Ovary (tissue), 7 donors: ENCODE measurements at regions not wholly inside any gene's neighbourhood (a gene's known extent, or its start where the extent isn't known, plus 50 kb on each side); places are given as distances from the start of the nearest gene placed in this dataset.

Experiments
- DNase-seq, 5 donors: peaks; one replicate each; pipeline ENCODE4 v3.0.0-alpha.2; 2019 to 2020
- H3K27ac ChIP-seq, 2 donors: fragments of 200-600 bp; one replicate each; pipeline versions ENCODE4 v1.5.1 to v1.8.0; 2019 to 2022
- H3K27me3 ChIP-seq: fragments of 200-600 bp; one replicate; pipeline ENCODE4 v1.8.0; 2022
- H3K36me3 ChIP-seq: fragments of 200-600 bp; sonication (generic); one replicate; pipeline ENCODE4 v1.5.1; 2019
- H3K4me1 ChIP-seq: one replicate; pipeline ENCODE4 v1.8.1; 2013; ENCODE audit warnings: mild to moderate bottlenecking, moderate library complexity; ENCODE audit not compliant: insufficient read depth
- H3K4me3 ChIP-seq: fragments of 200-600 bp; sonication (generic); one replicate; pipeline ENCODE4 v1.5.1; 2017
- H3K9me3 ChIP-seq, 2 donors: fragments of 200-600 bp in 1 of 2; sonication (generic) in 1 of 2; one replicate each; pipeline versions ENCODE4 v1.5.1 to v1.8.1; 2013 to 2019; ENCODE audit warnings: mild to moderate bottlenecking in 1 of 2, moderate library complexity in 1 of 2
- CTCF ChIP-seq, 3 donors: fragments of 450-650 bp in 2 of 3; fragments of 200-600 bp in 1 of 3; IDR thresholded peaks; one replicate each; pipeline versions ENCODE4 v1.5.1 to v1.8.0; 2016 to 2022; ENCODE audit warnings: antibody characterized with exemption in 3 of 3, mild to moderate bottlenecking in 1 of 3
- EP300 ChIP-seq: sonication (generic); formaldehyde crosslinking; IDR thresholded peaks from one replicate; pipeline ENCODE4 v1.6.1; 2017; ENCODE audit warnings: antibody characterized with exemption
- POLR2A ChIP-seq: fragments of 450-650 bp; IDR thresholded peaks from one replicate; pipeline ENCODE4 v1.6.1; 2017; ENCODE audit warnings: antibody characterized with exemption, mild to moderate bottlenecking, moderate library complexity
- WGBS, 3 donors: extraction: QIAGEN DNeasy Blood & Tissue Kit in 1 of 3; methylation state at CpG; one replicate each; pipeline versions ENCODE4 v1.1.5 to v1.1.7; 2013 to 2017; 5-methylcytosine and 5-hydroxymethylcytosine counted together
- intact Hi-C, 4 donors: fragments of 100-400 bp; cut with DNase I; formaldehyde crosslinking; loops; one replicate each; pipeline versions ENCODE4 v1.11.0 to v1.15.1; 2022 to 2023
- donor health status: DM: no; HTN: no; CAD: no; lungs with moderate emphysema.
- donor health status: DM: no; HTN: no; CAD: no.
- donor health status: Bipolar disorder and iron deficiency.
- donor health status: DM: no; HTN: no; CAD: no.
- donor health status: DM: yes; HTN: yes; CAD: no.

- H3K36me3 ChIP-seq = no peaks in the 10 kb centered on the region
- no peak overlapping the region for H3K4me3 ChIP-seq
- intact Hi-C loops = no loop called here
- WGBS, 3 donors = 30 to 34% (median 32%) methylated on average over 3 of the region's 3 CpGs
- H3K4me1 ChIP-seq = no peaks in the 10 kb centered on the region
- no peak for DNase-seq
- H3K9me3 ChIP-seq = no peaks in the 10 kb centered on the region
- no peak overlapping the region for H3K27ac ChIP-seq
- no peaks in the 10 kb centered on the region for H3K27me3 ChIP-seq
- TF ChIP-seq POLR2A = no peak
- TF ChIP-seq CTCF (IDR thresholded peaks at IDR 0.05) = no peak
- TF ChIP-seq EP300 = no peak
Measured at GRCh38 chr4:130214268-130214667, 1118.3 kb downstream of the C4orf33 start.

GRCh38 chr4:130233377-130234047 is 1137.6 kb downstream of the C4orf33 start:
- no peak for DNase-seq
- no peaks in the 10 kb centered on the region for H3K4me1 ChIP-seq
- H3K9me3 ChIP-seq = no peaks in the 10 kb centered on the region
- 53 to 63% (median 60%) methylated on average over 3 of the region's 3 CpGs for WGBS, 3 donors
- TF ChIP-seq CTCF (IDR thresholded peaks at IDR 0.05) (no peak), POLR2A (no peak), EP300 (no peak)
- H3K27me3 ChIP-seq = no peaks in the 10 kb centered on the region
- no peaks in the 10 kb centered on the region for H3K36me3 ChIP-seq
- no peak overlapping the region for H3K27ac ChIP-seq
- no peak overlapping the region for H3K4me3 ChIP-seq
- intact Hi-C loops = no loop called here

- no peak for DNase-seq
- H3K27me3 ChIP-seq = no peaks in the 10 kb centered on the region
- 29 to 56% (median 31%) methylated on average over 3 of the region's 3 CpGs for WGBS, 3 donors
Measured at GRCh38 chr4:130238121-130238520, 1142.2 kb downstream of the C4orf33 start.

GRCh38 chr4:130249002-130249401 is 1153.0 kb downstream of the C4orf33 start:
- Histone ChIP-seq H3K27ac (no peak overlapping the region), H3K9me3 (no peaks in the 10 kb centered on the region), H3K27me3 (no peaks in the 10 kb centered on the region), H3K36me3 (no peaks in the 10 kb centered on the region), H3K4me1 (no peaks in the 10 kb centered on the region), H3K4me3 (no peak overlapping the region)
- 3 to 27% (median 6%) methylated on average over 1 of the region's 1 CpG for WGBS, 3 donors
- TF ChIP-seq CTCF (IDR thresholded peaks at IDR 0.05) (no peak), POLR2A (no peak), EP300 (no peak)
- intact Hi-C loops = no loop called here
- no peak for DNase-seq

More at GRCh38 chr4:130238121-130238520, 1142.2 kb downstream of the C4orf33 start:
- H3K9me3 ChIP-seq = no peaks in the 10 kb centered on the region
- no peaks in the 10 kb centered on the region for H3K36me3 ChIP-seq
- TF ChIP-seq CTCF (IDR thresholded peaks at IDR 0.05) = no peak
- H3K27ac ChIP-seq = no peak overlapping the region
- no peak overlapping the region for H3K4me3 ChIP-seq
- intact Hi-C loops = no loop called here
- no peaks in the 10 kb centered on the region for H3K4me1 ChIP-seq
